Liver (tissue), 8 donors: ENCODE measurements at regions not wholly inside any gene's neighbourhood (a gene's known extent, or its start where the extent isn't known, plus 50 kb on each side); places are given as distances from the start of the nearest gene placed in this dataset.

Experiments
- DNase-seq: peaks from one replicate; pipeline ENCODE4 v3.0.0-alpha.2; 2017; ENCODE audit warnings: low spot score
- H3K27ac ChIP-seq, 2 donors: one replicate each; pipeline ENCODE4 v1.7.0; 2013; ENCODE audit warnings: inconsistent platforms in 2 of 2, low read length in 2 of 2, control low read depth in 1 of 2, low read depth in 1 of 2, mild to moderate bottlenecking in 1 of 2
- H3K27me3 ChIP-seq, 4 donors: one replicate each; pipeline versions ENCODE4 v1.6.1 to v1.7.0; 2013; ENCODE audit warnings: low read length in 3 of 4, inconsistent platforms in 1 of 4, mild to moderate bottlenecking in 1 of 4, moderate library complexity in 1 of 4; ENCODE audit not compliant: control insufficient read depth in 4 of 4, insufficient read depth in 4 of 4
- H3K36me3 ChIP-seq, 4 donors: one replicate each; pipeline versions ENCODE4 v1.6.1 to v1.7.0; 2013; ENCODE audit warnings: low read length in 3 of 4, mild to moderate bottlenecking in 3 of 4, low read depth in 1 of 4, moderate library complexity in 1 of 4; ENCODE audit not compliant: control insufficient read depth in 4 of 4, insufficient read depth in 3 of 4
- H3K4me1 ChIP-seq, 4 donors: one replicate each; pipeline versions ENCODE4 v1.6.1 to v1.7.0; 2013; ENCODE audit warnings: low read length in 3 of 4, mild to moderate bottlenecking in 3 of 4, moderate library complexity in 1 of 4; ENCODE audit not compliant: control insufficient read depth in 4 of 4, insufficient read depth in 4 of 4
- H3K4me3 ChIP-seq, 3 donors: one replicate each; pipeline versions ENCODE4 v1.6.1 to v1.7.0; 2013; ENCODE audit warnings: low read length in 3 of 3, control low read depth in 1 of 3, low read depth in 1 of 3, mild to moderate bottlenecking in 1 of 3
- H3K9ac ChIP-seq, 2 donors: one replicate each; pipeline ENCODE4 v1.7.0; 2013; ENCODE audit warnings: low read length in 2 of 2, mild to moderate bottlenecking in 2 of 2, moderate library complexity in 2 of 2, control low read depth in 1 of 2, low read depth in 1 of 2
- H3K9me3 ChIP-seq, 4 donors: one replicate each; pipeline versions ENCODE4 v1.6.1 to v1.7.0; 2013; ENCODE audit warnings: low read length in 3 of 4; ENCODE audit not compliant: control insufficient read depth in 4 of 4
- ATF3 ChIP-seq: IDR thresholded peaks from 2 replicates; pipeline ENCODE4 v1.6.1; 2016; ENCODE audit warnings: antibody characterized with exemption
- CTCF ChIP-seq: fragments of 150-350 bp; IDR thresholded peaks from 2 replicates; pipeline ENCODE4 v1.5.1; 2017; ENCODE audit warnings: improper control_type of control experiment, low read depth, low read length; ENCODE audit not compliant: missing input control
- EGR1 ChIP-seq, 2 donors: IDR thresholded peaks; 2 replicates each; pipeline ENCODE4 v1.6.1; 2016 to 2018; ENCODE audit warnings: antibody characterized with exemption in 2 of 2, low read depth in 2 of 2
- FOXA1 ChIP-seq: IDR thresholded peaks from 2 replicates; pipeline ENCODE4 v1.6.1; 2016; ENCODE audit warnings: antibody characterized with exemption
- FOXA2 ChIP-seq: IDR thresholded peaks from 2 replicates; pipeline ENCODE4 v1.6.1; 2016; ENCODE audit warnings: antibody characterized with exemption
- GABPA ChIP-seq, 2 donors: IDR thresholded peaks in 1 of 2; conservative IDR thresholded peaks in 1 of 2; 2 replicates each; pipeline ENCODE4 v1.6.1; 2016; ENCODE audit warnings: antibody characterized with exemption in 2 of 2, mild to moderate bottlenecking in 1 of 2, moderate library complexity in 1 of 2
- HNF4A ChIP-seq, 2 donors: conservative IDR thresholded peaks; 2 replicates each; pipeline ENCODE4 v1.6.1; 2016; ENCODE audit warnings: antibody characterized with exemption in 2 of 2, mild to moderate bottlenecking in 2 of 2
- HNF4G ChIP-seq: IDR thresholded peaks from 2 replicates; pipeline ENCODE4 v1.6.1; 2016; ENCODE audit warnings: antibody characterized with exemption
- JUND ChIP-seq, 2 donors: IDR thresholded peaks; 2 replicates each; pipeline ENCODE4 v1.6.1; 2016; ENCODE audit warnings: antibody characterized with exemption in 2 of 2
- MAX ChIP-seq: IDR thresholded peaks from 2 replicates; pipeline ENCODE4 v1.6.1; 2016; ENCODE audit warnings: antibody characterized with exemption
- NR2F2 ChIP-seq: IDR thresholded peaks from 2 replicates; pipeline ENCODE4 v1.6.1; 2016; ENCODE audit warnings: antibody characterized with exemption
- RAD21 ChIP-seq, 2 donors: IDR thresholded peaks; 2 replicates each; pipeline ENCODE4 v1.6.1; 2016; ENCODE audit warnings: antibody characterized with exemption in 2 of 2, mild to moderate bottlenecking in 2 of 2
- RXRA ChIP-seq, 2 donors: IDR thresholded peaks; 2 replicates each; pipeline ENCODE4 v1.6.1; 2017 to 2018; ENCODE audit warnings: antibody characterized with exemption in 2 of 2, mild to moderate bottlenecking in 1 of 2
- SP1 ChIP-seq: IDR thresholded peaks from 2 replicates; pipeline ENCODE4 v1.6.1; 2018; ENCODE audit warnings: antibody characterized with exemption, mild to moderate bottlenecking
- TAF1 ChIP-seq: conservative IDR thresholded peaks from 2 replicates; pipeline ENCODE4 v1.6.1; 2016; ENCODE audit warnings: antibody characterized with exemption, mild to moderate bottlenecking
- YY1 ChIP-seq: IDR thresholded peaks from 2 replicates; pipeline ENCODE4 v1.6.1; 2016; ENCODE audit warnings: antibody characterized with exemption, mild to moderate bottlenecking
- ZBTB33 ChIP-seq: IDR thresholded peaks from 2 replicates; pipeline ENCODE4 v1.6.1; 2016; ENCODE audit warnings: antibody characterized with exemption
- WGBS: extraction: QIAGEN DNeasy Blood & Tissue Kit; methylation state at CpG from one replicate; pipeline ENCODE4 v1.1.7; 2013; 5-methylcytosine and 5-hydroxymethylcytosine counted together
- TF ChIP-seq, protein P1 (sequence below): IDR thresholded peaks from 2 replicates; pipeline ENCODE4 v1.6.1; 2016; ENCODE audit warnings: antibody characterized with exemption, mild to moderate bottlenecking
- donor health status: healthy.
- donor health status: healthy.
- donor health status: healthy.
- donor health status: healthy.
- donor health status: healthy.

DNA sequence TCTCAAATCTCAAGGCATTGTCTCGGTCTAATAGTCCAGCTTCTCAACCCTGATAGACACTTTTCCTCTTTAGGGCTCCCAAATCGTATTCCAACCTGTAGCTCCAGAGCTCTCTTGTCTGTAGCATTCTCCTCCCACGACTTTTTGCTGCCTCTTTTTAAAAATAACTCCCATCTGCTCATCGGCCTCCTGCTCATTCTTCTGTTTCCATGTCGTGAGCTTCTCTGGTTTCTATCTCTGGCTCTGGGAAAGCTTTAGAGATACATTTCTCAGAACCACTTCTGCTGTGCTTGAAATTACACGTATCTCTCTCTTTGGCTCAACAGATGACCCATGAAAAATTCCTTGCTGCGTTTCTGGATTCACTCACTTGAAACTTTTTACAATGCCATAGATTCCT lies 609.6 kb upstream of the C16orf82 start:
- no peaks in the 10 kb centered on the region for H3K36me3 ChIP-seq
- H3K27me3 ChIP-seq, result no peaks in the 10 kb centered on the region
- no peaks in the 10 kb centered on the region for H3K4me1 ChIP-seq
- peaks cover 0 to 7% (median 3%) of the 10 kb centered on the region in 4 donors for H3K9me3 ChIP-seq
- H3K27ac ChIP-seq, result no peak overlapping the region
- no peak for DNase-seq
- 64% methylated on average over 7 of the region's 7 CpGs for WGBS
- no peak overlapping the region for H3K4me3 ChIP-seq
- H3K9ac ChIP-seq, result no peak overlapping the region
- no peak for TF ChIP-seq ZBTB33
- no peak for TF ChIP-seq JUND (IDR thresholded peaks at IDR 0.05)
- no peak for TF ChIP-seq FOXA1
- TF ChIP-seq EGR1 (IDR thresholded peaks at IDR 0.05; ENCODE audit: low read depth in 2 of 2), result no peak
- TF ChIP-seq FOXA2, result no peak
- TF ChIP-seq YY1, result no peak
- TF ChIP-seq, protein P1, sequence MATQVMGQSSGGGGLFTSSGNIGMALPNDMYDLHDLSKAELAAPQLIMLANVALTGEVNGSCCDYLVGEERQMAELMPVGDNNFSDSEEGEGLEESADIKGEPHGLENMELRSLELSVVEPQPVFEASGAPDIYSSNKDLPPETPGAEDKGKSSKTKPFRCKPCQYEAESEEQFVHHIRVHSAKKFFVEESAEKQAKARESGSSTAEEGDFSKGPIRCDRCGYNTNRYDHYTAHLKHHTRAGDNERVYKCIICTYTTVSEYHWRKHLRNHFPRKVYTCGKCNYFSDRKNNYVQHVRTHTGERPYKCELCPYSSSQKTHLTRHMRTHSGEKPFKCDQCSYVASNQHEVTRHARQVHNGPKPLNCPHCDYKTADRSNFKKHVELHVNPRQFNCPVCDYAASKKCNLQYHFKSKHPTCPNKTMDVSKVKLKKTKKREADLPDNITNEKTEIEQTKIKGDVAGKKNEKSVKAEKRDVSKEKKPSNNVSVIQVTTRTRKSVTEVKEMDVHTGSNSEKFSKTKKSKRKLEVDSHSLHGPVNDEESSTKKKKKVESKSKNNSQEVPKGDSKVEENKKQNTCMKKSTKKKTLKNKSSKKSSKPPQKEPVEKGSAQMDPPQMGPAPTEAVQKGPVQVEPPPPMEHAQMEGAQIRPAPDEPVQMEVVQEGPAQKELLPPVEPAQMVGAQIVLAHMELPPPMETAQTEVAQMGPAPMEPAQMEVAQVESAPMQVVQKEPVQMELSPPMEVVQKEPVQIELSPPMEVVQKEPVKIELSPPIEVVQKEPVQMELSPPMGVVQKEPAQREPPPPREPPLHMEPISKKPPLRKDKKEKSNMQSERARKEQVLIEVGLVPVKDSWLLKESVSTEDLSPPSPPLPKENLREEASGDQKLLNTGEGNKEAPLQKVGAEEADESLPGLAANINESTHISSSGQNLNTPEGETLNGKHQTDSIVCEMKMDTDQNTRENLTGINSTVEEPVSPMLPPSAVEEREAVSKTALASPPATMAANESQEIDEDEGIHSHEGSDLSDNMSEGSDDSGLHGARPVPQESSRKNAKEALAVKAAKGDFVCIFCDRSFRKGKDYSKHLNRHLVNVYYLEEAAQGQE, result no peak
- TF ChIP-seq TAF1, result no peak
- TF ChIP-seq NR2F2, result no peak
- no peak for TF ChIP-seq MAX
- TF ChIP-seq HNF4A (conservative IDR thresholded peaks at IDR 0.05), result no peak
- no peak for TF ChIP-seq SP1
- TF ChIP-seq RAD21 (IDR thresholded peaks at IDR 0.05), result no peak

DNA sequence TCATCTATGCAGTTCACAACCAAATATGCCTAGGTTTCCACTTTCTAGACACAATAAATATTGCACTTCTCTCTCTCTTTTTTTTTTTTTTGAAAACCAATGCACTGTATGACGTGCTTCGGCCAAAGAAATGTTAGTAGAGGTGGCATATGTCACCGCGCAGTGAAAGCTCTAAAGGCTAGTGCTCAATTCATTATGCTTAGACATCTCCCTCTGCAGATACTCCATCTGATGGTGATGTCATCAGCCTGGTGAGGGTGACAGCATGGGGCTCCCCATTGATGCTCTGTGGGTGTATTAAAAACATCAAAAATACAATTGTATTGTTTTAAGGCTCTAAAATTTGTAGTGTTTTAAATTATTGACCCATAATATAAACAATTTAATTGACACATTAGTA lies 608.8 kb upstream of the C16orf82 start:
- H3K9ac ChIP-seq, result no peak overlapping the region
- no peak overlapping the region for H3K27ac ChIP-seq
- TF ChIP-seq ZBTB33 (no peak), FOXA1 (no peak), RXRA (IDR thresholded peaks at IDR 0.05) (no peak), YY1 (no peak), GABPA (IDR thresholded peaks at IDR 0.05 in 1 of 2, conservative IDR thresholded peaks at IDR 0.05 in 1 of 2) (no peak), RAD21 (IDR thresholded peaks at IDR 0.05) (no peak), HNF4G (no peak), NR2F2 (no peak), CTCF (no peak), TAF1 (no peak), ATF3 (no peak), MAX (no peak), FOXA2 (no peak), JUND (IDR thresholded peaks at IDR 0.05) (no peak), HNF4A (conservative IDR thresholded peaks at IDR 0.05) (no peak), SP1 (no peak), EGR1 (IDR thresholded peaks at IDR 0.05; ENCODE audit: low read depth in 2 of 2) (no peak)
- TF ChIP-seq, protein P1, result no peak
- peaks cover 0 to 2% (median 0%) of the 10 kb centered on the region in 4 donors for H3K27me3 ChIP-seq
- no peaks in the 10 kb centered on the region for H3K36me3 ChIP-seq
- DNase-seq, result no peak
- no peak overlapping the region for H3K4me3 ChIP-seq
- 85% methylated on average over 4 of the region's 4 CpGs for WGBS
- no peaks in the 10 kb centered on the region for H3K4me1 ChIP-seq
- H3K9me3 ChIP-seq, result peaks cover 0 to 7% (median 3%) of the 10 kb centered on the region in 4 donors
